Activated naive CD8-positive, alpha-beta T cell (primary cell): ENCODE measurements at regions not wholly inside any gene's neighbourhood (a gene's known extent, or its start where the extent isn't known, plus 50 kb on each side); places are given as distances from the start of the nearest gene placed in this dataset.

Experiments used
- H3K27ac Mint-ChIP-seq: one replicate; pipeline ENCODE4 v1.8.0; 2021; ENCODE audit warnings: mixed read lengths
- H3K27me3 Mint-ChIP-seq: one replicate; pipeline ENCODE4 v1.8.0; 2021; ENCODE audit warnings: mixed read lengths
- H3K36me3 Mint-ChIP-seq: one replicate; pipeline ENCODE4 v1.8.0; 2021; ENCODE audit warnings: mixed read lengths
- H3K4me1 Mint-ChIP-seq: one replicate; pipeline ENCODE4 v1.8.0; 2021; ENCODE audit warnings: low read depth, mixed read lengths
- H3K4me3 Mint-ChIP-seq: one replicate; pipeline ENCODE4 v1.8.0; 2021; ENCODE audit warnings: mild to moderate bottlenecking, mixed read lengths
- H3K9me3 Mint-ChIP-seq: one replicate; pipeline ENCODE4 v1.8.0; 2021; ENCODE audit warnings: low read depth, mixed read lengths

- H3K27ac Mint-ChIP-seq, result no peak overlapping the region
- no peaks in the 10 kb centered on the region for H3K4me1 Mint-ChIP-seq
- H3K9me3 Mint-ChIP-seq, result no peaks in the 10 kb centered on the region
- H3K36me3 Mint-ChIP-seq, result no peaks in the 10 kb centered on the region
- no peak overlapping the region for H3K4me3 Mint-ChIP-seq
- H3K27me3 Mint-ChIP-seq, result peaks cover 2% of the 10 kb centered on the region
Measured at GRCh38 chr22:47434336-47435203, 672.1 kb downstream of the TBC1D22A start.

GRCh38 chr22:47433627-47434026 lies 671.2 kb downstream of the TBC1D22A start:
- no peaks in the 10 kb centered on the region for H3K36me3 Mint-ChIP-seq

GRCh38 chr22:47432683-47433082 lies 670.2 kb downstream of the TBC1D22A start:
- H3K27ac Mint-ChIP-seq, result no peak overlapping the region
- H3K36me3 Mint-ChIP-seq, result no peaks in the 10 kb centered on the region
- H3K4me1 Mint-ChIP-seq, result no peaks in the 10 kb centered on the region
- H3K4me3 Mint-ChIP-seq, result no peak overlapping the region
- no peaks in the 10 kb centered on the region for H3K27me3 Mint-ChIP-seq
- peaks cover 8% of the 10 kb centered on the region for H3K9me3 Mint-ChIP-seq

More at GRCh38 chr22:47433627-47434026, 671.2 kb downstream of the TBC1D22A start:
- H3K9me3 Mint-ChIP-seq, result no peaks in the 10 kb centered on the region
- no peak overlapping the region for H3K4me3 Mint-ChIP-seq
- peaks cover 2% of the 10 kb centered on the region for H3K27me3 Mint-ChIP-seq
- no peak overlapping the region for H3K27ac Mint-ChIP-seq
- H3K4me1 Mint-ChIP-seq, result no peaks in the 10 kb centered on the region

GRCh38 chr22:47423861-47424820 lies 661.7 kb downstream of the TBC1D22A start:
- no peaks in the 10 kb centered on the region for H3K36me3 Mint-ChIP-seq

GRCh38 chr22:47423266-47423665 lies 660.8 kb downstream of the TBC1D22A start:
- Mint-ChIP-seq H3K36me3 (no peaks in the 10 kb centered on the region), H3K4me3 (no peak overlapping the region), H3K4me1 (no peaks in the 10 kb centered on the region), H3K27me3 (peaks cover 27% of the 10 kb centered on the region), H3K27ac (no peak overlapping the region), H3K9me3 (peaks cover 6% of the 10 kb centered on the region)

More at GRCh38 chr22:47423861-47424820, 661.7 kb downstream of the TBC1D22A start:
- no peak overlapping the region for H3K4me3 Mint-ChIP-seq
- H3K27me3 Mint-ChIP-seq, result peaks cover 26% of the 10 kb centered on the region
- no peak overlapping the region for H3K27ac Mint-ChIP-seq
- H3K4me1 Mint-ChIP-seq, result no peaks in the 10 kb centered on the region
- H3K9me3 Mint-ChIP-seq, result peaks cover 8% of the 10 kb centered on the region

- no peak overlapping the region for H3K4me3 Mint-ChIP-seq
- H3K9me3 Mint-ChIP-seq, result peaks cover 4% of the 10 kb centered on the region
- no peak overlapping the region for H3K27ac Mint-ChIP-seq
- no peaks in the 10 kb centered on the region for H3K36me3 Mint-ChIP-seq
- H3K27me3 Mint-ChIP-seq, result peaks cover 27% of the 10 kb centered on the region
- H3K4me1 Mint-ChIP-seq, result no peaks in the 10 kb centered on the region
Measured at GRCh38 chr22:47422736-47423135, 660.3 kb downstream of the TBC1D22A start.

- no peaks in the 10 kb centered on the region for H3K36me3 Mint-ChIP-seq
- no peak overlapping the region for H3K4me3 Mint-ChIP-seq
- H3K27me3 Mint-ChIP-seq, result peaks cover 27% of the 10 kb centered on the region
- H3K27ac Mint-ChIP-seq, result no peak overlapping the region
- no peaks in the 10 kb centered on the region for H3K4me1 Mint-ChIP-seq
- peaks cover 3% of the 10 kb centered on the region for H3K9me3 Mint-ChIP-seq
Measured at GRCh38 chr22:47421846-47422245, 659.4 kb downstream of the TBC1D22A start.

GRCh38 chr22:47420211-47420610 lies 657.8 kb downstream of the TBC1D22A start:
- no peaks in the 10 kb centered on the region for H3K4me1 Mint-ChIP-seq

GRCh38 chr22:47419239-47419638 lies 656.8 kb downstream of the TBC1D22A start:
- peaks cover 3% of the 10 kb centered on the region for H3K9me3 Mint-ChIP-seq
- peaks cover 24% of the 10 kb centered on the region for H3K27me3 Mint-ChIP-seq
- H3K36me3 Mint-ChIP-seq, result no peaks in the 10 kb centered on the region
- no peak overlapping the region for H3K4me3 Mint-ChIP-seq
- no peaks in the 10 kb centered on the region for H3K4me1 Mint-ChIP-seq
- no peak overlapping the region for H3K27ac Mint-ChIP-seq

More at GRCh38 chr22:47420211-47420610, 657.8 kb downstream of the TBC1D22A start:
- Mint-ChIP-seq H3K36me3 (no peaks in the 10 kb centered on the region), H3K9me3 (peaks cover 3% of the 10 kb centered on the region), H3K27me3 (peaks cover 24% of the 10 kb centered on the region), H3K27ac (no peak overlapping the region), H3K4me3 (no peak overlapping the region)

- Mint-ChIP-seq H3K4me1 (no peaks in the 10 kb centered on the region), H3K36me3 (no peaks in the 10 kb centered on the region), H3K27ac (no peak overlapping the region), H3K9me3 (peaks cover 3% of the 10 kb centered on the region), H3K27me3 (peaks cover 19% of the 10 kb centered on the region), H3K4me3 (no peak overlapping the region)
Measured at GRCh38 chr22:47417699-47418098, 655.2 kb downstream of the TBC1D22A start.

GRCh38 chr22:47411006-47411405 lies 648.6 kb downstream of the TBC1D22A start:
- H3K27ac Mint-ChIP-seq, result no peak overlapping the region
- H3K9me3 Mint-ChIP-seq, result no peaks in the 10 kb centered on the region
- peaks cover 6% of the 10 kb centered on the region for H3K27me3 Mint-ChIP-seq
- no peaks in the 10 kb centered on the region for H3K36me3 Mint-ChIP-seq
- no peaks in the 10 kb centered on the region for H3K4me1 Mint-ChIP-seq
- H3K4me3 Mint-ChIP-seq, result no peak overlapping the region

GRCh38 chr22:47409539-47410275 lies 647.3 kb downstream of the TBC1D22A start:
- H3K27me3 Mint-ChIP-seq, result peaks cover 6% of the 10 kb centered on the region

GRCh38 chr22:47408409-47408808 lies 646.0 kb downstream of the TBC1D22A start:
- no peaks in the 10 kb centered on the region for H3K9me3 Mint-ChIP-seq
- no peaks in the 10 kb centered on the region for H3K36me3 Mint-ChIP-seq

More at GRCh38 chr22:47409539-47410275, 647.3 kb downstream of the TBC1D22A start:
- Mint-ChIP-seq H3K9me3 (no peaks in the 10 kb centered on the region), H3K4me1 (no peaks in the 10 kb centered on the region), H3K27ac (no peak overlapping the region), H3K4me3 (no peak overlapping the region), H3K36me3 (no peaks in the 10 kb centered on the region)

GRCh38 chr22:47407461-47408025 lies 645.1 kb downstream of the TBC1D22A start:
- H3K27ac Mint-ChIP-seq, result no peak overlapping the region
- no peak overlapping the region for H3K4me3 Mint-ChIP-seq
- no peaks in the 10 kb centered on the region for H3K9me3 Mint-ChIP-seq
- H3K27me3 Mint-ChIP-seq, result peaks cover 4% of the 10 kb centered on the region
- H3K36me3 Mint-ChIP-seq, result no peaks in the 10 kb centered on the region
- H3K4me1 Mint-ChIP-seq, result no peaks in the 10 kb centered on the region

More at GRCh38 chr22:47408409-47408808, 646.0 kb downstream of the TBC1D22A start:
- H3K27ac Mint-ChIP-seq, result no peak overlapping the region
- H3K4me1 Mint-ChIP-seq, result no peaks in the 10 kb centered on the region
- no peak overlapping the region for H3K4me3 Mint-ChIP-seq
- peaks cover 6% of the 10 kb centered on the region for H3K27me3 Mint-ChIP-seq
